ENCODE measurements at regions not wholly inside any gene's neighbourhood (a gene's known extent, or its start where the extent isn't known, plus 50 kb on each side); places are given as distances from the start of the nearest gene placed in this dataset.
"Not testable (repeated sequence)": the region's sequence is repeated elsewhere in the genome, so short reads cannot be mapped to it uniquely, and the experiment has no call there.

GRCh38 chrX:94932278-94932965, 1258.4 kb downstream of the FAM133A start:
- ATAC-seq (ENCODE audit: low FRiP score), result no peak
- H3K9me3 ChIP-seq (ENCODE audit: control insufficient read depth, low read length), result no peaks in the 10 kb centered on the region
- no peak for DNase-seq
- no peaks in the 10 kb centered on the region for H3K27me3 ChIP-seq (ENCODE audit: control insufficient read depth in 1 of 2, insufficient read depth in 2 of 2, low read length in 1 of 2)
- H3K4me1 ChIP-seq (ENCODE audit: control insufficient read depth in 1 of 2, insufficient read depth in 2 of 2, low read length in 2 of 2), result no peaks in the 10 kb centered on the region
- WGBS, 2 donors, result 62 to 63% methylated on average over 3 of the region's 3 CpGs
- no peak overlapping the region for H3K4me3 ChIP-seq (ENCODE audit: low read length in 2 of 2)
- intact Hi-C loops (cut with DNase I), result no loop called here
- no peaks in the 10 kb centered on the region for H3K36me3 ChIP-seq (ENCODE audit: control insufficient read depth in 1 of 2, insufficient read depth in 2 of 2, low read length in 1 of 2)
- H3K27ac ChIP-seq (ENCODE audit: low read depth in 1 of 2, low read length in 2 of 2), result no peak overlapping the region

GRCh38 chrX:94936722-94937121, 1262.7 kb downstream of the FAM133A start:
- DNase-seq (no peak), ATAC-seq (ENCODE audit: low FRiP score) (no peak)
- 69 to 77% methylated on average over 1 of the region's 1 CpG for WGBS, 2 donors
- intact Hi-C loops (cut with DNase I), result no loop called here
- Histone ChIP-seq H3K4me1 (ENCODE audit: control insufficient read depth in 1 of 2, insufficient read depth in 2 of 2, low read length in 2 of 2) (no peaks in the 10 kb centered on the region), H3K9me3 (ENCODE audit: control insufficient read depth, low read length) (no peaks in the 10 kb centered on the region), H3K27me3 (ENCODE audit: control insufficient read depth in 1 of 2, insufficient read depth in 2 of 2, low read length in 1 of 2) (no peaks in the 10 kb centered on the region), H3K4me3 (ENCODE audit: low read length in 2 of 2) (no peak overlapping the region), H3K36me3 (ENCODE audit: control insufficient read depth in 1 of 2, insufficient read depth in 2 of 2, low read length in 1 of 2) (no peaks in the 10 kb centered on the region), H3K27ac (ENCODE audit: low read depth in 1 of 2, low read length in 2 of 2) (no peak overlapping the region)

DNA sequence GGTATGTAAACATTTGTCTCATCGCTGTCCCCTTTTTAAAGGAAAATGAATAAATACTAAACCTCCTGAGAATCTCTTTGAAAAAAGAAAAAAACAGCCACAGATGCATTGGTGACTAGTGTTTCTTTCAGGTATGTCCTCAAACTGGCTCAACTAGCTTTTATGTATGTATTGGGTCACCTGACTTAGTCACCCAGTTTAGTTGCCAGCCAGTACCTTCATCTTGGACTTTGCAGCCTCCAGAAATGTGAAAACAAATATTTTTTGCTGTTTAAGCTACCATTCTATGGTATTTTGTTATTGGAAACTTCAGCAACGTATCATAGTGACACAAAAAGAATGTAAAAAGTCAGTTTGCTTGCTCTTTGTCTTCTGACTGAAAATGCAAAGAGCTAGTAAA, 1263.5 kb downstream of the FAM133A start:
- no peak for ATAC-seq (ENCODE audit: low FRiP score)
- Histone ChIP-seq H3K36me3 (ENCODE audit: control insufficient read depth in 1 of 2, insufficient read depth in 2 of 2, low read length in 1 of 2) (no peaks in the 10 kb centered on the region), H3K27me3 (ENCODE audit: control insufficient read depth in 1 of 2, insufficient read depth in 2 of 2, low read length in 1 of 2) (no peaks in the 10 kb centered on the region), H3K27ac (ENCODE audit: low read depth in 1 of 2, low read length in 2 of 2) (no peak overlapping the region), H3K4me3 (ENCODE audit: low read length in 2 of 2) (no peak overlapping the region), H3K4me1 (ENCODE audit: control insufficient read depth in 1 of 2, insufficient read depth in 2 of 2, low read length in 2 of 2) (no peaks in the 10 kb centered on the region), H3K9me3 (ENCODE audit: control insufficient read depth, low read length) (no peaks in the 10 kb centered on the region)
- no peak for DNase-seq
- intact Hi-C loops (cut with DNase I), result no loop called here
- WGBS, 2 donors, result 60 to 70% methylated on average over 2 of the region's 2 CpGs

- no peaks in the 10 kb centered on the region for H3K9me3 ChIP-seq (ENCODE audit: control insufficient read depth, low read length)
- no peak overlapping the region for H3K27ac ChIP-seq (ENCODE audit: low read depth in 1 of 2, low read length in 2 of 2)
- no peak for DNase-seq
- H3K4me1 ChIP-seq (ENCODE audit: control insufficient read depth in 1 of 2, insufficient read depth in 2 of 2, low read length in 2 of 2), result no peaks in the 10 kb centered on the region
- 58 to 72% methylated on average over 2 of the region's 2 CpGs for WGBS, 2 donors
- no peak for ATAC-seq (ENCODE audit: low FRiP score)
- no peaks in the 10 kb centered on the region for H3K36me3 ChIP-seq (ENCODE audit: control insufficient read depth in 1 of 2, insufficient read depth in 2 of 2, low read length in 1 of 2)
- intact Hi-C loops (cut with DNase I), result no loop called here
- no peaks in the 10 kb centered on the region for H3K27me3 ChIP-seq (ENCODE audit: control insufficient read depth in 1 of 2, insufficient read depth in 2 of 2, low read length in 1 of 2)
- H3K4me3 ChIP-seq (ENCODE audit: low read length in 2 of 2), result no peak overlapping the region
Measured at GRCh38 chrX:94942603-94943002, 1268.6 kb downstream of the FAM133A start.

DNA sequence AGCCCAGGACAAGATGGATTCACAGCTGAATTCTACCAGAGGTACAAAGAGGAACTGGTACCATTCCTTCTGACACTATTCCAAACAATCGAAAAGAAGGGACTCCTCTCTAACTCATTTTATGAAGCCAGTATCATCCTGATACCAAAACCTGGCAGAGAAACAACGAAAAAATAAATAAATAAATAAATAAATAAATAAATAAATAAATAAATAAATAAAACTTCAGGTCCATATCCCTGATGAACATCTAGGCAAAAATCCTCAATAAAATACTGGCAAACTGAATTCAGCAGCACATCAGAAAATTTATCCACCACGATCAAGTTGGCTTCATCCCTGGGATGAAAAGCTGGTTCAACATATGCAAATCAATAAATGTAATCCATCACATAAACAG, 1272.1 kb downstream of the FAM133A start:
- H3K4me1 ChIP-seq (ENCODE audit: control insufficient read depth in 1 of 2, insufficient read depth in 2 of 2, low read length in 2 of 2); H3K36me3 ChIP-seq (ENCODE audit: control insufficient read depth in 1 of 2, insufficient read depth in 2 of 2, low read length in 1 of 2); H3K27me3 ChIP-seq (ENCODE audit: control insufficient read depth in 1 of 2, insufficient read depth in 2 of 2, low read length in 1 of 2); intact Hi-C loops (cut with DNase I); H3K27ac ChIP-seq (ENCODE audit: low read depth in 1 of 2, low read length in 2 of 2); ATAC-seq (ENCODE audit: low FRiP score); H3K9me3 ChIP-seq (ENCODE audit: control insufficient read depth, low read length); DNase-seq; H3K4me3 ChIP-seq (ENCODE audit: low read length in 2 of 2): not testable (repeated sequence)
- WGBS, 2 donors, result 61 to 67% methylated on average over 3 of the region's 3 CpGs

DNA sequence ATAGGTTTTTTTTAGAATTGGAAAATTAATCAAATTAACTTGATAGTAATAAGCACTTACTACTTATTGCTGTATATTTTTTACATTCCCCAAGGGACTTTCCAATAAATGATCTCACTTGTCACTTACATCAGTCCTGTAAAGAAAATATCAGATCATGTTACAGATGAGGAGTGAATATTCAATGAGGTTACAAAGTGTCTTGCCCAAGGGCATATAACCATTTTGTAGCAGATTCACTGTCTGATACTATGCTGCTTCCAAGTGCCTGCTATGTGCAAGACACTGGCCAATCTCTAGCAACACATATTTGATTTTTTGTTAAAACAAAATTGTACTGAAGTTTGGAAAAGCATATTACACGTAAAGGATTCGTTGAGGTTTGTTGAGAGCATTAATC, 1287.7 kb downstream of the FAM133A start:
- 45 to 49% methylated on average over 2 of the region's 2 CpGs for WGBS, 2 donors

DNA sequence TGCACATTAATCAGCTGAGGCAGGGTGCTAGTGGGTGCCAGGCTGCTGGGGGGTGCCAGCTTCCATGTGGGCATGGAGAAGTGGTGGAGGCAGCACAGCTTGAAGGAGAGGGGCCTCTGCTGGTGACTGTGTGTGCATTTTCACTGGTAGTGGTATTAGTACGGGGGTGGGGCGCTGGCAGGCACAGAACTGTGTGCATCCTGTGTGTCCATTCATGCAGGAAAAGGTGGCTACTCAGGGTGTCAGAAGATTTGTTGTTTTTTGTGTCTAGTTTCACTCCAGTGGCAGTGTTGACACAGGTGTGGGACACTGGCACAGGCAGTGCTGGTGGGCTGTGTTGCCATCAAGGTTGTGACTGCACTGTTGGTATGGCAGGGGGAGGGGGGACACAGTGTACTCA, 1303.6 kb downstream of the FAM133A start:
- no peaks in the 10 kb centered on the region for H3K36me3 ChIP-seq (ENCODE audit: control insufficient read depth in 1 of 2, insufficient read depth in 2 of 2, low read length in 1 of 2)
- H3K9me3 ChIP-seq (ENCODE audit: control insufficient read depth, low read length), result no peaks in the 10 kb centered on the region
- DNase-seq (no peak), ATAC-seq (ENCODE audit: low FRiP score) (no peak)
- intact Hi-C loops (cut with DNase I), result no loop called here
- 76 to 92% methylated on average over 2 of the region's 2 CpGs for WGBS, 2 donors
- no peaks in the 10 kb centered on the region for H3K4me1 ChIP-seq (ENCODE audit: control insufficient read depth in 1 of 2, insufficient read depth in 2 of 2, low read length in 2 of 2)
- H3K27ac ChIP-seq (ENCODE audit: low read depth in 1 of 2, low read length in 2 of 2), result no peak overlapping the region
- no peaks in the 10 kb centered on the region for H3K27me3 ChIP-seq (ENCODE audit: control insufficient read depth in 1 of 2, insufficient read depth in 2 of 2, low read length in 1 of 2)
- no peak overlapping the region for H3K4me3 ChIP-seq (ENCODE audit: low read length in 2 of 2)

More for the DNA sequence above, 1287.7 kb downstream of the FAM133A start:
- intact Hi-C loops (cut with DNase I), result no loop called here
- H3K4me3 ChIP-seq (ENCODE audit: low read length in 2 of 2), result no peak overlapping the region
- ATAC-seq (ENCODE audit: low FRiP score), result no peak
- no peak overlapping the region for H3K27ac ChIP-seq (ENCODE audit: low read depth in 1 of 2, low read length in 2 of 2)
- no peak for DNase-seq
- no peaks in the 10 kb centered on the region for H3K36me3 ChIP-seq (ENCODE audit: control insufficient read depth in 1 of 2, insufficient read depth in 2 of 2, low read length in 1 of 2)
- no peaks in the 10 kb centered on the region for H3K27me3 ChIP-seq (ENCODE audit: control insufficient read depth in 1 of 2, insufficient read depth in 2 of 2, low read length in 1 of 2)
- no peaks in the 10 kb centered on the region for H3K4me1 ChIP-seq (ENCODE audit: control insufficient read depth in 1 of 2, insufficient read depth in 2 of 2, low read length in 2 of 2)
- no peaks in the 10 kb centered on the region for H3K9me3 ChIP-seq (ENCODE audit: control insufficient read depth, low read length)

DNA sequence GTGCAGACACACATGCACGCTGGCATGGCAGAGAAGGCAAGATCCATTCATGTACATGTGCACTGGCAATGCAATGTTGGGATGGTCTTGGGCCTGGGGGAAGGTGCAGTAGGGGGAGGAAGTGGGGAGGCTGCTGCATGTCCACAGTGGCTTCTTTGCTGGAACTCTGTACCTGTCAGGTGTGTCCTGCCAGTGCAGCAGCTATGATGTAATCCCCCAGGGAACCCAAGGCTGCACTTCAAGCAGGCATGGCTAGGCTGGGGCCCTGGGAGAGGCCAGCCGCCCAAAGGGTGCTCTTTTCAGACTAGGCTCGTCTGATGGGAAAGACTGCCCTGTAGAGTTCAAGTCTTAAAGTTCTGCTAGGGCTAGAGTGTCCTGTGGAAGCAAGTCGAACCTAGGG, 1304.0 kb downstream of the FAM133A start:
- ATAC-seq (ENCODE audit: low FRiP score), result no peak
- 70 to 78% methylated on average over 4 of the region's 4 CpGs for WGBS, 2 donors
- intact Hi-C loops (cut with DNase I), result no loop called here
- Histone ChIP-seq H3K9me3 (ENCODE audit: control insufficient read depth, low read length) (no peaks in the 10 kb centered on the region), H3K4me1 (ENCODE audit: control insufficient read depth in 1 of 2, insufficient read depth in 2 of 2, low read length in 2 of 2) (no peaks in the 10 kb centered on the region), H3K4me3 (ENCODE audit: low read length in 2 of 2) (no peak overlapping the region), H3K27ac (ENCODE audit: low read depth in 1 of 2, low read length in 2 of 2) (no peak overlapping the region), H3K27me3 (ENCODE audit: control insufficient read depth in 1 of 2, insufficient read depth in 2 of 2, low read length in 1 of 2) (no peaks in the 10 kb centered on the region), H3K36me3 (ENCODE audit: control insufficient read depth in 1 of 2, insufficient read depth in 2 of 2, low read length in 1 of 2) (no peaks in the 10 kb centered on the region)
- DNase-seq, result no peak
